D721Med (cell line): ENCODE measurements at regions not wholly inside any gene's neighbourhood (a gene's known extent, or its start where the extent isn't known, plus 50 kb on each side); places are given as distances from the start of the nearest gene placed in this dataset.

Source experiments
- DNase-seq: peaks from one replicate; pipeline ENCODE4 v3.0.0; 2011; ENCODE audit warnings: low spot score; ENCODE audit not compliant: insufficient read length
- FAIRE-seq: peaks from 2 replicates; lab custom pipeline; 2011; peaks lifted over from hg19 to GRCh38; lab: Jason Lieb, UNC
- CTCF ChIP-seq: IDR thresholded peaks from 2 replicates; pipeline ENCODE4 v1.5.1; 2012; ENCODE audit warnings: mild to moderate bottlenecking, control low read depth; ENCODE audit not compliant: insufficient read depth; ENCODE audit errors: missing control alignments

- no peak for FAIRE-seq
- TF ChIP-seq CTCF = no peak
Measured at GRCh38 chr20:11315525-11315924, 602.2 kb upstream of the BTBD3 start.

GRCh38 chr20:11316244-11316643 lies 601.4 kb upstream of the BTBD3 start:
- no peak for DNase-seq

More at GRCh38 chr20:11315525-11315924, 602.2 kb upstream of the BTBD3 start:
- no peak for DNase-seq

GRCh38 chr20:11320033-11320432 lies 597.7 kb upstream of the BTBD3 start:
- TF ChIP-seq CTCF = no peak
- no peak for FAIRE-seq
- no peak for DNase-seq

More at GRCh38 chr20:11316244-11316643, 601.4 kb upstream of the BTBD3 start:
- no peak for FAIRE-seq
- no peak for TF ChIP-seq CTCF

- FAIRE-seq (no peak), DNase-seq (no peak)
- TF ChIP-seq CTCF = no peak
Measured at GRCh38 chr20:11323816-11324215, 593.9 kb upstream of the BTBD3 start.

- FAIRE-seq (no peak), DNase-seq (no peak)
- TF ChIP-seq CTCF = no peak
Measured at GRCh38 chr20:11324990-11325389, 592.7 kb upstream of the BTBD3 start.

- DNase-seq (no peak), FAIRE-seq (no peak)
- no peak for TF ChIP-seq CTCF
Measured at GRCh38 chr20:11328839-11329238, 588.9 kb upstream of the BTBD3 start.

- DNase-seq = no peak
- TF ChIP-seq CTCF = no peak
- no peak for FAIRE-seq
Measured at GRCh38 chr20:11329271-11329670, 588.4 kb upstream of the BTBD3 start.
